ENCODE measurements at regions not wholly inside any gene's neighbourhood (a gene's known extent, or its start where the extent isn't known, plus 50 kb on each side); places are given as distances from the start of the nearest gene placed in this dataset.
"Not testable (repeated sequence)": the region's sequence is repeated elsewhere in the genome, so short reads cannot be mapped to it uniquely, and the experiment has no call there.

GRCh38 chr7:53131697-53132096 is 96.3 kb downstream of the POM121L12 start:
- DNase-seq = no peak
- H3K4me3 ChIP-seq = no peak overlapping the region
- no peak overlapping the region for H3K9ac ChIP-seq (ENCODE audit: low read depth in 2 of 2, low read length in 2 of 2)
- H3K27me3 ChIP-seq = no peaks in the 10 kb centered on the region
- H3K27ac ChIP-seq = no peak overlapping the region
- no peaks in the 10 kb centered on the region for H3K4me1 ChIP-seq
- no peaks in the 10 kb centered on the region for H3K9me3 ChIP-seq
- intact Hi-C loops (cut with DNase I) = no loop called here
- TF ChIP-seq, protein P1, sequence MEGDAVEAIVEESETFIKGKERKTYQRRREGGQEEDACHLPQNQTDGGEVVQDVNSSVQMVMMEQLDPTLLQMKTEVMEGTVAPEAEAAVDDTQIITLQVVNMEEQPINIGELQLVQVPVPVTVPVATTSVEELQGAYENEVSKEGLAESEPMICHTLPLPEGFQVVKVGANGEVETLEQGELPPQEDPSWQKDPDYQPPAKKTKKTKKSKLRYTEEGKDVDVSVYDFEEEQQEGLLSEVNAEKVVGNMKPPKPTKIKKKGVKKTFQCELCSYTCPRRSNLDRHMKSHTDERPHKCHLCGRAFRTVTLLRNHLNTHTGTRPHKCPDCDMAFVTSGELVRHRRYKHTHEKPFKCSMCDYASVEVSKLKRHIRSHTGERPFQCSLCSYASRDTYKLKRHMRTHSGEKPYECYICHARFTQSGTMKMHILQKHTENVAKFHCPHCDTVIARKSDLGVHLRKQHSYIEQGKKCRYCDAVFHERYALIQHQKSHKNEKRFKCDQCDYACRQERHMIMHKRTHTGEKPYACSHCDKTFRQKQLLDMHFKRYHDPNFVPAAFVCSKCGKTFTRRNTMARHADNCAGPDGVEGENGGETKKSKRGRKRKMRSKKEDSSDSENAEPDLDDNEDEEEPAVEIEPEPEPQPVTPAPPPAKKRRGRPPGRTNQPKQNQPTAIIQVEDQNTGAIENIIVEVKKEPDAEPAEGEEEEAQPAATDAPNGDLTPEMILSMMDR (IDR thresholded peaks at IDR 0.05) = no peak
- H3K36me3 ChIP-seq = no peaks in the 10 kb centered on the region

DNA sequence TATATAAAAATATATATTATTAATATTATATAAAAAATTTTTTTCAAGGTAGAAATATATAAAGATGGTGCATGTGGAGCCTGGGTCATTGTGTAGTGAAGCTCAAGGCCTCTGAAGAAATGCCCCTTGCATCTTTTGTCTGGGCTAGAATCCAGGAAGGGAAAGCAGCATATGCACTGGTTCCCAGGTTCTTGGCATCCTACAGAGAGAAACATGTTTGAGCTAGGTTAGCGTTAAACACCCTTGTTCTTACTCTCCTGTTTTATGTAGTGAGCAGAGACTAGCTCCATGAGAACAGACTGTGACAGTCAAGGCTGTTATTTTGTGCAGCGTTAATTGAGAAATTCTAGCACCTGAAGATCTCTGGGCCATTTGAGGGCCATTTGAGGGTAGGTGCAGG is 116.1 kb downstream of the POM121L12 start:
- Histone ChIP-seq H3K36me3 (no peaks in the 10 kb centered on the region), H3K9me3 (no peaks in the 10 kb centered on the region), H3K27me3 (no peaks in the 10 kb centered on the region), H3K9ac (ENCODE audit: low read depth in 2 of 2, low read length in 2 of 2) (no peak overlapping the region), H3K4me3 (no peak overlapping the region), H3K27ac (no peak overlapping the region), H3K4me1 (no peaks in the 10 kb centered on the region)
- TF ChIP-seq, protein P1 (IDR thresholded peaks at IDR 0.05) = no peak
- intact Hi-C loops (cut with DNase I) = no loop called here
- no peak for DNase-seq

DNA sequence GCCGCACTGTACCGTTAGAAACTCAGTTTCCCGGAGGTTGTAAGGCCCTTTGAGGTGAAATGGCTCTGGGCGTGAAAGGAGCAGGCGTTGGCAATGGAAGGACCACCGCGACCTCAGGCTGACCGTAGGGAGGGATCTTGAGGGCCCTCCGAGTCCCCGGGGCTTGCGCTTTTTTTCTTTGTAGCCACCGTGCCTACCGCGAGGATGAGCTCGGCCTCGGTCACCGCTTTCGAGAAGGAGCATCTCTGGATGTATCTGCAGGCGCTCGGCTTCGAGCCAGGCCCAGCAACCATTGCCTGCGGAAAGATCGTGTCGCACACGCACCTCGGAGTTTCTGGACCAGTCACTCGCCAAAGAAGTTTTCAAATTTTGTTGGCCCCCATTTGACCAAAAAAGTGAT is 151.8 kb downstream of the POM121L12 start:
- H3K36me3 ChIP-seq; H3K4me1 ChIP-seq; intact Hi-C loops (cut with DNase I); H3K27ac ChIP-seq; H3K9me3 ChIP-seq; H3K27me3 ChIP-seq; DNase-seq; H3K9ac ChIP-seq (ENCODE audit: low read depth in 2 of 2, low read length in 2 of 2); H3K4me3 ChIP-seq: not testable (repeated sequence)

GRCh38 chr7:53191191-53191695 is 155.8 kb downstream of the POM121L12 start:
- Histone ChIP-seq H3K9me3 (no peaks in the 10 kb centered on the region), H3K27ac (no peak overlapping the region), H3K4me3 (no peak overlapping the region), H3K36me3 (no peaks in the 10 kb centered on the region), H3K4me1 (no peaks in the 10 kb centered on the region), H3K9ac (ENCODE audit: low read depth in 2 of 2, low read length in 2 of 2) (no peak overlapping the region), H3K27me3 (no peaks in the 10 kb centered on the region)
- intact Hi-C loops (cut with DNase I) = no loop called here
- DNase-seq = no peak
- TF ChIP-seq, protein P1 (IDR thresholded peaks at IDR 0.05) = no peak

DNA sequence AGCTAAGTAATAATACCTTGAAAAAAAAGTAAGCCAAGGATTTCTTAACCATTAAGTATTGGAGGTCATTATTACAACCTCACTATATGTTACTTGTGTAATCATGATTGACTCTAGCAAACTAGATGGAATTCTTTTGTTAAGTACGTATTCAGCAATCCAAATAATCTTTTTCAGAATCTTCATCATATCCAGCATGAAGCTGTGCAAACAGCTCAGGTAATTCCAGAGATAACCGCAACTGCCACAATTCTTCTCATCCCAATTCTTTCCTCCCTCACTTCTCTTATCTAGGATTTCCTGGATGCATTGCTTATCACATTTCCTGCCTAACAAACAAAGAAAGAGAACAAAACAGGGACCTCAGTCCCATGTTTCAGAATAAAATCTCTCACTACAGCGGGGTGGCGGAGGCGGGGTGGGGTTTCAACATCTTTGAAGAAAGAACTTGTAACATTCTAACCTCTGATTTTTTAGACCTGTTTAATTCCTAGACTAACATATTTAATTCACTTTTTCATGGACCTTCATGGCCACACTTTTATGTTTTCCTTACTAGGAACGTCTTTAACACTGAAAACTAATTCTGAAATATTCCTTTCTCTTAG is 156.5 kb downstream of the POM121L12 start:
- Histone ChIP-seq H3K9me3 (no peaks in the 10 kb centered on the region), H3K27me3 (no peaks in the 10 kb centered on the region), H3K27ac (no peak overlapping the region), H3K36me3 (no peaks in the 10 kb centered on the region), H3K4me1 (no peaks in the 10 kb centered on the region), H3K4me3 (no peak overlapping the region), H3K9ac (ENCODE audit: low read depth in 2 of 2, low read length in 2 of 2) (no peak overlapping the region)
- TF ChIP-seq, protein P1 (IDR thresholded peaks at IDR 0.05) = no peak
- intact Hi-C loops (cut with DNase I) = no loop called here
- DNase-seq = no peak

GRCh38 chr7:53205006-53205405 is 169.6 kb downstream of the POM121L12 start:
- no peaks in the 10 kb centered on the region for H3K27me3 ChIP-seq
- H3K36me3 ChIP-seq = no peaks in the 10 kb centered on the region
- H3K9me3 ChIP-seq = no peaks in the 10 kb centered on the region
- TF ChIP-seq, protein P1 (IDR thresholded peaks at IDR 0.05) = no peak
- intact Hi-C loops (cut with DNase I) = no loop called here
- H3K27ac ChIP-seq = no peak overlapping the region
- H3K4me1 ChIP-seq = no peaks in the 10 kb centered on the region
- no peak overlapping the region for H3K4me3 ChIP-seq
- no peak overlapping the region for H3K9ac ChIP-seq (ENCODE audit: low read depth in 2 of 2, low read length in 2 of 2)
- no peak for DNase-seq
